ENCODE measurements at regions not wholly inside any gene's neighbourhood (a gene's known extent, or its start where the extent isn't known, plus 50 kb on each side); places are given as distances from the start of the nearest gene placed in this dataset.

DNA sequence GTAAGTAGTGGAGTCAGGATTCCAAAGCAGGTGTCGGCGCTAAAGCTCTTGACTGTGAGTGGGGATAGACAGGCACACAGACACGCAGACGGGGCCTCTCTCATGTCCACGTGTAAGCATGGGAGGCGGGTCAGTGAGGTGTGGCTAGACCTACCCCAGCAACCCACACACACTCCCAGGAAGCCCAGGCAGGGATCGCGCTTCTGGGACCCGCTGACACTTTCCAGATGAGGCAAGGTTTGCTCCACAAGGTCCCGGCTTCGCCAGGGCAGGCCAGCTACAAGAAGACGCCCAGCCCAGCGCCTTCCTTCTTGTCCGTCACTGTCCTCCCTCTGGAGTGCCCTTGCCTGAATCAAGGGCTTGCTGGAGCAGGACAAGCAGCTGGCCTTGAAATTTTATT lies 213.8 kb upstream of the RPL38 start:
- in situ Hi-C loops (cut with MboI) (no loop called here), intact Hi-C loops (cut with micrococcal nuclease) (no loop called here)
- no TSS peak for BruUV-seq (replicated peaks)
- no peaks in the 10 kb centered on the region for H3K36me3 ChIP-seq (ENCODE audit: control insufficient read depth, insufficient read depth, low read length)
- 2% methylated on average over 14 of the region's 14 CpGs for WGBS (ENCODE audit: insufficient coverage, low coverage, missing lambda C conversion rate)
- H3K9ac ChIP-seq (ENCODE audit: insufficient read depth in 1 of 2, low read depth in 2 of 2, low read length in 2 of 2): no peak overlapping the region
- peaks cover 13 to 42% of the 10 kb centered on the region in 2 experiments; a peak in 3 of 5 replicates for H3K27me3 ChIP-seq (ENCODE audit: control insufficient read depth in 2 of 2, insufficient read depth in 2 of 2, low read length in 2 of 2)
- no peak overlapping the region for H2AFZ ChIP-seq (ENCODE audit: low read depth, low read length)
- H3K79me2 ChIP-seq (ENCODE audit: control insufficient read depth, insufficient read depth, low read length): no peaks in the 10 kb centered on the region
- no peaks in the 10 kb centered on the region for H3K4me1 ChIP-seq (replicated peaks in 1 of 2; ENCODE audit: control insufficient read depth in 2 of 2, insufficient read depth in 2 of 2, low read length in 2 of 2)
- H3K4me3 ChIP-seq: no peak overlapping the region
- ChIA-PET POLR2A (interaction anchor here (0.6 kb wide), 1 partner anchor 12 kb away, joined by 3 read pairs; no protein-coding TSS in a partner anchor), CTCF (ENCODE audit: low intra/inter-chr PET ratio) (no interaction called here)
- no peak for TF ChIP-seq RBM34 (IDR thresholded peaks at IDR 0.05; ENCODE audit: borderline replicate concordance, insufficient read depth, low read length)
- TF ChIP-seq, protein P1, sequence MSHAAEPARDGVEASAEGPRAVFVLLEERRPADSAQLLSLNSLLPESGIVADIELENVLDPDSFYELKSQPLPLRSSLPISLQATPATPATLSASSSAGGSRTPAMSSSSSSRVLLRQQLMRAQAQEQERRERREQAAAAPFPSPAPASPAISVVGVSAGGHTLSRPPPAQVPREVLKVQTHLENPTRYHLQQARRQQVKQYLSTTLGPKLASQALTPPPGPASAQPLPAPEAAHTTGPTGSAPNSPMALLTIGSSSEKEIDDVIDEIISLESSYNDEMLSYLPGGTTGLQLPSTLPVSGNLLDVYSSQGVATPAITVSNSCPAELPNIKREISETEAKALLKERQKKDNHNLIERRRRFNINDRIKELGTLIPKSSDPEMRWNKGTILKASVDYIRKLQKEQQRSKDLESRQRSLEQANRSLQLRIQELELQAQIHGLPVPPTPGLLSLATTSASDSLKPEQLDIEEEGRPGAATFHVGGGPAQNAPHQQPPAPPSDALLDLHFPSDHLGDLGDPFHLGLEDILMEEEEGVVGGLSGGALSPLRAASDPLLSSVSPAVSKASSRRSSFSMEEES (CRISPR knock-in tag; IDR thresholded peaks at IDR 0.05): no peak
- DNase-seq (ENCODE audit: extremely low read depth in 1 of 4, low spot score in 3 of 4) (no peak), ATAC-seq (no peak), FAIRE-seq (no peak)
- H3K4me2 ChIP-seq (ENCODE audit: insufficient read depth, low read length): no peak overlapping the region
- H3K9me1 ChIP-seq (ENCODE audit: control insufficient read depth, insufficient read depth, low read length): no peaks in the 10 kb centered on the region
- H3K9me3 ChIP-seq (replicated peaks; ENCODE audit: control insufficient read depth, insufficient read depth, low read depth, low read length): no peaks in the 10 kb centered on the region
- H3K27ac ChIP-seq (ENCODE audit: extremely low read depth, low read depth, low read length): no peak overlapping the region
- H4K20me1 ChIP-seq (replicated peaks; ENCODE audit: control insufficient read depth, insufficient read depth, low read length): peaks cover 8% of the 10 kb centered on the region; the same call in 1 of the 2 replicates

DNA sequence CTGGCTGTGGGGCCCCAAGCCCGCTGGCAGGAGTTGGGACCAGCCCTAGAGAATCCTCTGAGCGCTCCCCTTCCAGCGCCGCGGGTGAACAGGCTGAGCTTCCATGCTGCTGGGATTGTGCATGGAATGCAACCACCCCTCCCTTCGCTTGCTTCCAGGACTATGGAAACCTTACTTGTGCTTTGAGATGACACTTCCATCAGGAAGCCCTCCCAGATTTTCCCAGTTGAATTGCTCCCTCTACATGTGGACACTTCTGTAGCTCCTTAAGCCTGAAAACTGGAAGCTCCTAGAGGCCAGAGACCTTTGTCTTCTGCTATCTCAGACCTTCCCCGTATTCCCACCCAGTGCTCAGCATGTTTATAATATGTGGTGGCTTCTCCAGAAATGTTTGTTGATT lies 213.2 kb upstream of the RPL38 start:
- in situ Hi-C loops (cut with MboI) (no loop called here), intact Hi-C loops (cut with micrococcal nuclease) (no loop called here)
- Histone ChIP-seq H3K27ac (ENCODE audit: extremely low read depth, low read depth, low read length) (no peak overlapping the region), H4K20me1 (replicated peaks; ENCODE audit: control insufficient read depth, insufficient read depth, low read length) (peaks cover 8% of the 10 kb centered on the region; the same call in 1 of the 2 replicates), H3K27me3 (ENCODE audit: control insufficient read depth in 2 of 2, insufficient read depth in 2 of 2, low read length in 2 of 2) (peaks cover 13 to 42% of the 10 kb centered on the region in 2 experiments; a peak in 3 of 5 replicates), H3K4me2 (ENCODE audit: insufficient read depth, low read length) (no peak overlapping the region), H3K9ac (ENCODE audit: insufficient read depth in 1 of 2, low read depth in 2 of 2, low read length in 2 of 2) (no peak overlapping the region), H3K36me3 (ENCODE audit: control insufficient read depth, insufficient read depth, low read length) (no peaks in the 10 kb centered on the region), H2AFZ (ENCODE audit: low read depth, low read length) (no peak overlapping the region), H3K79me2 (ENCODE audit: control insufficient read depth, insufficient read depth, low read length) (no peaks in the 10 kb centered on the region), H3K9me1 (ENCODE audit: control insufficient read depth, insufficient read depth, low read length) (no peaks in the 10 kb centered on the region), H3K4me1 (replicated peaks in 1 of 2; ENCODE audit: control insufficient read depth in 2 of 2, insufficient read depth in 2 of 2, low read length in 2 of 2) (no peaks in the 10 kb centered on the region), H3K4me3 (no peak overlapping the region), H3K9me3 (replicated peaks; ENCODE audit: control insufficient read depth, insufficient read depth, low read depth, low read length) (no peaks in the 10 kb centered on the region)
- 7% methylated on average over 6 of the region's 7 CpGs for WGBS (ENCODE audit: insufficient coverage, low coverage, missing lambda C conversion rate)
- TF ChIP-seq ZFP1 (CRISPR knock-in tag; IDR thresholded peaks at IDR 0.05): no peak
- TF ChIP-seq ZNF274 (IDR thresholded peaks at IDR 0.05; ENCODE audit: borderline replicate concordance, low read depth, low read length): no peak
- TF ChIP-seq RBM25 (IDR thresholded peaks at IDR 0.05; ENCODE audit: low read depth, low read length, severe bottlenecking): peak; percentile 21
- TF ChIP-seq ZFP36 (IDR thresholded peaks at IDR 0.05; ENCODE audit: low read depth, low read length, partially characterized antibody): peak; percentile 85
- ATAC-seq (no peak), FAIRE-seq (no peak), DNase-seq (ENCODE audit: extremely low read depth in 1 of 4, low spot score in 3 of 4) (no peak)
- no TSS peak for BruUV-seq (replicated peaks)
- CTCF ChIA-PET (ENCODE audit: low intra/inter-chr PET ratio): no interaction called here
- POLR2A ChIA-PET: no interaction called here
